PC-9 (cell line): ENCODE measurements at regions not wholly inside any gene's neighbourhood (a gene's known extent, or its start where the extent isn't known, plus 50 kb on each side); places are given as distances from the start of the nearest gene placed in this dataset.

Experiments used
- BruUV-seq: library from RNA; stranded (reverse); fragments of 400-500 nt; replicated peaks from 2 replicates; lab custom pipeline; 2021; lab: Mats Ljungman, UMichigan
- CTCF ChIA-PET: fragments of 300-600 bp; sonication (Branson Sonifier 250); formaldehyde crosslinking; loops from one replicate; lab custom pipeline; 2022; ENCODE audit warnings: antibody characterized with exemption; lab: Charles Lee
- POLR2A ChIA-PET: fragments of 300-600 bp; sonication (Branson Sonifier 250); formaldehyde crosslinking; loops from one replicate; lab custom pipeline; 2022; ENCODE audit warnings: antibody characterized with exemption; ENCODE audit not compliant: unreplicated experiment; lab: Charles Lee
- DNase-seq, 2 experiments: peaks; one replicate each; pipeline versions ENCODE4 v3.0.0 to v3.0.0-alpha.2; 2015 to 2022; ENCODE audit warnings: mixed read lengths in 1 of 2
- H2AFZ ChIP-seq: fragments of 200-600 bp; sonication (generic); 2 replicates; pipeline ENCODE4 v1.8.1; 2017; ENCODE audit warnings: antibody characterized with exemption
- H3F3A ChIP-seq: fragments of 200-600 bp; sonication (generic); 2 replicates; pipeline ENCODE4 v1.8.1; 2017; ENCODE audit warnings: antibody characterized with exemption, mild to moderate bottlenecking, low read depth; ENCODE audit not compliant: insufficient read depth
- H3K27ac ChIP-seq: fragments of 200-600 bp; sonication (generic); 2 replicates; pipeline ENCODE4 v1.6.1; 2016; ENCODE audit warnings: mixed run types
- H3K27me3 ChIP-seq: fragments of 200-600 bp; sonication (generic); 2 replicates; pipeline ENCODE4 v1.6.1; 2016; ENCODE audit warnings: low read depth, mixed run types; ENCODE audit not compliant: insufficient read depth
- H3K36me3 ChIP-seq: fragments of 200-600 bp; sonication (generic); 2 replicates; pipeline ENCODE4 v1.6.1; 2016; ENCODE audit warnings: low read depth, mixed run types
- H3K4me1 ChIP-seq: fragments of 200-600 bp; sonication (generic); replicated peaks from 2 replicates; pipeline ENCODE4 v1.6.1; 2016; ENCODE audit warnings: mixed run types; ENCODE audit not compliant: insufficient read depth
- H3K4me2 ChIP-seq: fragments of 200-600 bp; sonication (generic); 2 replicates; pipeline ENCODE4 v1.6.1; 2017; ENCODE audit warnings: mixed run types
- H3K4me3 ChIP-seq: fragments of 200-600 bp; sonication (generic); 2 replicates; pipeline ENCODE4 v1.6.1; 2016; ENCODE audit warnings: mixed run types
- H3K79me2 ChIP-seq: fragments of 200-600 bp; sonication (generic); 2 replicates; pipeline ENCODE4 v1.6.1; 2017; ENCODE audit warnings: low read depth, mixed run types
- H3K9me2 ChIP-seq: fragments of 200-600 bp; sonication (generic); 2 replicates; pipeline ENCODE4 v1.8.1; 2017; ENCODE audit warnings: mild to moderate bottlenecking; ENCODE audit not compliant: insufficient read depth
- H3K9me3 ChIP-seq: fragments of 200-600 bp; sonication (generic); 2 replicates; pipeline ENCODE4 v1.8.1; 2016; ENCODE audit warnings: low read depth; ENCODE audit not compliant: insufficient read depth
- H4K20me1 ChIP-seq: fragments of 200-600 bp; sonication (generic); 2 replicates; pipeline ENCODE4 v1.8.1; 2017; ENCODE audit not compliant: insufficient read depth
- EZH2 ChIP-seq: fragments of 200-600 bp; sonication (generic); IDR thresholded peaks from 2 replicates; pipeline ENCODE4 v1.8.0; 2017; ENCODE audit warnings: antibody characterized with exemption, low read depth
- intact Hi-C: fragments of 100-400 bp; cut with micrococcal nuclease; formaldehyde crosslinking; loops from one replicate; pipeline ENCODE4 v1.10.0; 2022; ENCODE audit not compliant: unreplicated experiment
- TF ChIP-seq, protein P1 (sequence below): fragments of 200-600 bp; sonication (generic); conservative IDR thresholded peaks from 2 replicates; pipeline ENCODE4 v1.6.1; 2017; ENCODE audit warnings: mixed run types, antibody characterized with exemption, mild to moderate bottlenecking, moderate library complexity

DNA sequence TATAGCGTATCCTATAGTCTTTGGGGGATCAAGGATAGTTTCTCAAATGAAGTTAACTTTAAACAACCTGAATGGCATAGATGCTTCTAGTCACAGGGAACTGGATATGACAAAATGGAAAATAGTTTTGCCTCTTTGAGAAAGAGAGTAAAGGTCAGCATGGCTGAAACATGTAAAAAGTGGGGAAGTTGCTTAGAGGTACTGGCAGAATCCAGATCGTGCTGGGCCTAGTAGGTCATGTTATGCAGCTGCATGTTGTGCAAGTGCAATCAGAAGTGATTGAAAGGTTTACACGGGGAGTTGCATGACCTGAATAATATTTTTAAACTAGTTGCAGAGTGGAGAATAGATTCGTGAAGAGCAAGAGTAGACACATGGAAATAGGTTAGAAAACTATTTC lies 201.1 kb upstream of the HDAC9 start:
- H3F3A ChIP-seq, result no peaks in the 10 kb centered on the region
- H2AFZ ChIP-seq, result no peak overlapping the region
- CTCF ChIA-PET, result no interaction called here
- TF ChIP-seq EZH2, result no peak
- H3K4me1 ChIP-seq, result no peaks in the 10 kb centered on the region
- no peak overlapping the region for H3K4me3 ChIP-seq
- intact Hi-C loops, result no loop called here
- H3K79me2 ChIP-seq, result no peaks in the 10 kb centered on the region
- H4K20me1 ChIP-seq, result no peaks in the 10 kb centered on the region
- H3K27ac ChIP-seq, result no peak overlapping the region
- H3K9me2 ChIP-seq, result no peaks in the 10 kb centered on the region
- no peaks in the 10 kb centered on the region for H3K27me3 ChIP-seq
- no peaks in the 10 kb centered on the region for H3K36me3 ChIP-seq
- POLR2A ChIA-PET, result no interaction called here
- H3K9me3 ChIP-seq, result no peaks in the 10 kb centered on the region
- H3K4me2 ChIP-seq, result no peak overlapping the region
- BruUV-seq, result no TSS peak
- DNase-seq, result no peak

DNA sequence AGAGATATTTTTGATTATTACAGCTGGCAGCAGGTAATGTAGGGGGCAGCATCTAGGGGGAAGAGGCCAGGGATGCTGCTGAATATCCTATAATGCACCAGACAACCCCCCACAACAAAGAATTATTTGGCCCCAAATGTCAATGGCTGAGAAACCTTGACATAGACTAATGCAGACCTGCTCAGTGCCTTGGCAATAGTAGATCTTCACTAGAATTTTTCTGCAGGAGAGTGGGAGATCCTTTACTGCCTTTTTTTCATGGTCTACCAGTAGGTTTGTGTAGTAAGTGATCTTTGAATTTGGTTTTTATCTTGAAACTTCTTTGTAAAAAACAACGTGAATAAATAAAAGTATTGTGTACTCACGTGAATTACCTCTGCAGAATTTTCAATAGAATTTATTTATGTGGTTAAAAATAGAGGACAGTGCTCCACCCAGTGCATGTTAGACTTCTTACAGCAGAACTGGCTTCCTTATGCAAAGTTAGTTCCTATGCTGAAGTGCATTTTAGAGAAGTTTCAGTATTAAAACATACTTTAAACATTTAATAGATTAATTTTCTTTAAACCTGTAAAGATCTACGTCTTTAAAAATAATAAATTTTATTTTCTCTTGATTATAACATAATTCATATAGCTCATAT lies 199.6 kb upstream of the HDAC9 start:
- Histone ChIP-seq H3K9me2 (no peaks in the 10 kb centered on the region), H3K79me2 (no peaks in the 10 kb centered on the region), H3K4me2 (no peak overlapping the region), H3F3A (no peaks in the 10 kb centered on the region), H3K27ac (no peak overlapping the region), H3K4me1 (no peaks in the 10 kb centered on the region), H3K27me3 (no peaks in the 10 kb centered on the region), H3K9me3 (no peaks in the 10 kb centered on the region), H3K36me3 (no peaks in the 10 kb centered on the region), H4K20me1 (no peaks in the 10 kb centered on the region), H2AFZ (no peak overlapping the region), H3K4me3 (no peak overlapping the region)
- no TSS peak for BruUV-seq
- CTCF ChIA-PET, result no interaction called here
- POLR2A ChIA-PET, result interaction anchor here (0.6 kb wide), 1 partner anchor 1188 kb away, joined by 3 read pairs; no protein-coding TSS in a partner anchor
- TF ChIP-seq, protein P1, sequence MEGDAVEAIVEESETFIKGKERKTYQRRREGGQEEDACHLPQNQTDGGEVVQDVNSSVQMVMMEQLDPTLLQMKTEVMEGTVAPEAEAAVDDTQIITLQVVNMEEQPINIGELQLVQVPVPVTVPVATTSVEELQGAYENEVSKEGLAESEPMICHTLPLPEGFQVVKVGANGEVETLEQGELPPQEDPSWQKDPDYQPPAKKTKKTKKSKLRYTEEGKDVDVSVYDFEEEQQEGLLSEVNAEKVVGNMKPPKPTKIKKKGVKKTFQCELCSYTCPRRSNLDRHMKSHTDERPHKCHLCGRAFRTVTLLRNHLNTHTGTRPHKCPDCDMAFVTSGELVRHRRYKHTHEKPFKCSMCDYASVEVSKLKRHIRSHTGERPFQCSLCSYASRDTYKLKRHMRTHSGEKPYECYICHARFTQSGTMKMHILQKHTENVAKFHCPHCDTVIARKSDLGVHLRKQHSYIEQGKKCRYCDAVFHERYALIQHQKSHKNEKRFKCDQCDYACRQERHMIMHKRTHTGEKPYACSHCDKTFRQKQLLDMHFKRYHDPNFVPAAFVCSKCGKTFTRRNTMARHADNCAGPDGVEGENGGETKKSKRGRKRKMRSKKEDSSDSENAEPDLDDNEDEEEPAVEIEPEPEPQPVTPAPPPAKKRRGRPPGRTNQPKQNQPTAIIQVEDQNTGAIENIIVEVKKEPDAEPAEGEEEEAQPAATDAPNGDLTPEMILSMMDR, result no peak
- TF ChIP-seq EZH2, result no peak
- no peak for DNase-seq
- intact Hi-C loops, result no loop called here

DNA sequence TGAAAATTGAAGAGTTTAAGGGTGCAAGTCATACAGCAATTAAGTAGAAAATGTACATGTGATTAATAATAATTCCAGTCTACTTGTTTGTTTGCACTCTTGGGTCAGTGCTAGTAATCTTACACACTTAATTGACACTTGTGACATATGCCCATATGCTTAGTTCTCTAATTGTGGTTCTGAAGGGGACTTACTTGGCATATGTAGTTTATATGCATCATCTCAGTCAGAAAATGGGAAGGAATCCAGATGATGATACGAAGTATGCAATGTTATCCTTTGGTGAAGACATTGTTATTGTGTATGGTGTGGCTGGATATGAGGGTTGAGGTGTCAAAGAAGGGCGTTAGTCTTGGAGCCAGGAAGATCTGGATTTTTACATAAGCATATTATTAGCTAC lies 193.5 kb upstream of the HDAC9 start:
- TF ChIP-seq EZH2, result no peak
- TF ChIP-seq, protein P1, result no peak
- Histone ChIP-seq H3K36me3 (no peaks in the 10 kb centered on the region), H3K9me2 (no peaks in the 10 kb centered on the region), H3K9me3 (no peaks in the 10 kb centered on the region), H3K79me2 (no peaks in the 10 kb centered on the region), H3K4me1 (no peaks in the 10 kb centered on the region), H3K27me3 (no peaks in the 10 kb centered on the region), H3K4me2 (no peak overlapping the region), H3K4me3 (no peak overlapping the region), H2AFZ (no peak overlapping the region), H3K27ac (no peak overlapping the region), H3F3A (no peaks in the 10 kb centered on the region), H4K20me1 (no peaks in the 10 kb centered on the region)
- no TSS peak for BruUV-seq
- ChIA-PET CTCF (no interaction called here), POLR2A (no interaction called here)
- no peak for DNase-seq
- intact Hi-C loops, result no loop called here

DNA sequence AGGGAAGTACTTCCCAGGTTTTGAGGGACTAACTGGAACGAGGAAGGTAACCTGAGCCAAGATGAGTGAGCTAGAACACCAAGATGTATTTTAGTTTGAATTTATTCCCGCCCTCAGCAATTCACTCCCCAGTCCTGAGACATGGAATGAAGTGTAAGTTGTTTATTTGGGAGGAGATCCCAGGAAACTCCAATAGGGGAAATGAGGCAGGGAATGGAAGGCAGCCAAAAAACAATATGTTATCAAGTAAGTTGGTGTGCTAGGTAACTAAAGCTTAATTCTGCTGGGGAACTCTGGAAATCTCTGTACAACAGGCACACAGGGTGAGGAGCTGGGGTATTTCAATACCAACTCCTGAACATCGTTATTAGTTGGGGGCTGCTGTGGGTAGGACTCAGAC lies 189.7 kb upstream of the HDAC9 start:
- no peak overlapping the region for H3K4me3 ChIP-seq
- H3K27ac ChIP-seq, result no peak overlapping the region
- H3K36me3 ChIP-seq, result no peaks in the 10 kb centered on the region
- no peak for DNase-seq
- POLR2A ChIA-PET, result no interaction called here
- no TSS peak for BruUV-seq
- H3K9me2 ChIP-seq, result no peaks in the 10 kb centered on the region
- H3K4me2 ChIP-seq, result no peak overlapping the region
- H3K79me2 ChIP-seq, result no peaks in the 10 kb centered on the region
- TF ChIP-seq, protein P1, result no peak
- no peak for TF ChIP-seq EZH2
- no peaks in the 10 kb centered on the region for H3K9me3 ChIP-seq
- intact Hi-C loops, result no loop called here
- H3K4me1 ChIP-seq, result no peaks in the 10 kb centered on the region
- CTCF ChIA-PET, result no interaction called here
- H2AFZ ChIP-seq, result no peak overlapping the region
- no peaks in the 10 kb centered on the region for H3K27me3 ChIP-seq
- no peaks in the 10 kb centered on the region for H3F3A ChIP-seq
- H4K20me1 ChIP-seq, result no peaks in the 10 kb centered on the region
